Tibial artery (tissue), 4 donors: ENCODE measurements at regions not wholly inside any gene's neighbourhood (a gene's known extent, or its start where the extent isn't known, plus 50 kb on each side); places are given as distances from the start of the nearest gene placed in this dataset.
A peak's percentile ranks its signal among the peaks of the same experiment; 100 is the strongest.

Experiments used
- DNase-seq, 2 donors: peaks; one replicate each; pipeline ENCODE4 v3.0.0-alpha.2; 2019
- H3K27ac ChIP-seq, 2 donors: fragments of 200-600 bp; sonication (generic) in 1 of 2; 1 replicate in 1 of 2; 2 replicates in 1 of 2; pipeline ENCODE4 v1.5.1; 2018 to 2019; ENCODE audit warnings: mild to moderate bottlenecking in 1 of 2
- H3K27me3 ChIP-seq, 2 donors: fragments of 200-600 bp; sonication (generic) in 1 of 2; one replicate each; pipeline versions ENCODE4 v1.5.1 to v1.6.0; 2016 to 2019
- H3K36me3 ChIP-seq, 3 donors: fragments of 200-600 bp; sonication (generic) in 2 of 3; one replicate each; pipeline ENCODE4 v1.5.1; 2016 to 2019; ENCODE audit warnings: mild to moderate bottlenecking in 2 of 3
- H3K4me1 ChIP-seq, 4 donors: fragments of 200-600 bp; sonication (generic) in 2 of 4; 1 replicate in 3 of 4; 2 replicates in 1 of 4; pipeline ENCODE4 v1.5.1; 2016 to 2019
- H3K4me3 ChIP-seq, 2 donors: fragments of 200-600 bp; sonication (generic) in 1 of 2; 1 replicate in 1 of 2; 2 replicates in 1 of 2; pipeline ENCODE4 v1.5.1; 2018 to 2019; ENCODE audit warnings: mild to moderate bottlenecking in 2 of 2
- H3K9me3 ChIP-seq, 3 donors: fragments of 200-600 bp; sonication (generic) in 1 of 3; one replicate each; pipeline ENCODE4 v1.5.1; 2016 to 2019
- intact Hi-C: fragments of 100-400 bp; cut with DNase I; formaldehyde crosslinking; loops from one replicate; pipeline ENCODE4 v1.15.0; 2023; ENCODE audit warnings: low total_unique reads
- TF ChIP-seq, protein P1 (sequence below), 2 experiments: fragments of 200-600 bp in 1 of 2; fragments of 450-650 bp in 1 of 2; IDR thresholded peaks; one replicate each; pipeline ENCODE4 v1.5.1; 2017 to 2019; ENCODE audit warnings: antibody characterized with exemption in 2 of 2, mild to moderate bottlenecking in 1 of 2, moderate library complexity in 1 of 2

DNA sequence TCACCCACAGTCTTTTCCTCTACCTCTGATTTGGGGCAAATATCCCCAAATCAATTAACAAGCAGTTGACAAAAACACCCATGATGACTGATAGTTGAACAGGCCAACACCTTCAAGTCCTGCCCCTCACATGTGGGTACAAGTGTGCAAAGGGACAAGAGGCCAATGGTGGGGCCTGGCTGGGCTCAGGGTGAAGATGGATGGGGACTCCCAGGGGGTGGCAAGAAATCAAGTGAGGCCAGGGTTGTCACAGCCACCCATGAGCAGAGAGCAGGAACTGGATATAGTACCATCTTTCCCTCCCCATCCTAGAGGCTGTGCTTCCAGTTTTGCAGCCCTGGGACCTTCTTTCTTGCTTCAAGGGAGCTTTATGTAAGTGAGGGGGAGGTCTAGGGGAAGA, 270.2 kb upstream of the TOPAZ1 start:
- DNase-seq, result no peak
- intact Hi-C loops, result no loop called here
- Histone ChIP-seq H3K36me3 (no peaks in the 10 kb centered on the region), H3K27me3 (peaks cover 0 to 6% of the 10 kb centered on the region in 2 donors), H3K4me3 (no peak overlapping the region), H3K4me1 (no peaks in the 10 kb centered on the region), H3K27ac (no peak overlapping the region), H3K9me3 (peaks cover 0 to 10% (median 0%) of the 10 kb centered on the region in 3 donors)
- TF ChIP-seq, protein P1, sequence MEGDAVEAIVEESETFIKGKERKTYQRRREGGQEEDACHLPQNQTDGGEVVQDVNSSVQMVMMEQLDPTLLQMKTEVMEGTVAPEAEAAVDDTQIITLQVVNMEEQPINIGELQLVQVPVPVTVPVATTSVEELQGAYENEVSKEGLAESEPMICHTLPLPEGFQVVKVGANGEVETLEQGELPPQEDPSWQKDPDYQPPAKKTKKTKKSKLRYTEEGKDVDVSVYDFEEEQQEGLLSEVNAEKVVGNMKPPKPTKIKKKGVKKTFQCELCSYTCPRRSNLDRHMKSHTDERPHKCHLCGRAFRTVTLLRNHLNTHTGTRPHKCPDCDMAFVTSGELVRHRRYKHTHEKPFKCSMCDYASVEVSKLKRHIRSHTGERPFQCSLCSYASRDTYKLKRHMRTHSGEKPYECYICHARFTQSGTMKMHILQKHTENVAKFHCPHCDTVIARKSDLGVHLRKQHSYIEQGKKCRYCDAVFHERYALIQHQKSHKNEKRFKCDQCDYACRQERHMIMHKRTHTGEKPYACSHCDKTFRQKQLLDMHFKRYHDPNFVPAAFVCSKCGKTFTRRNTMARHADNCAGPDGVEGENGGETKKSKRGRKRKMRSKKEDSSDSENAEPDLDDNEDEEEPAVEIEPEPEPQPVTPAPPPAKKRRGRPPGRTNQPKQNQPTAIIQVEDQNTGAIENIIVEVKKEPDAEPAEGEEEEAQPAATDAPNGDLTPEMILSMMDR (IDR thresholded peaks at IDR 0.05), result no peak

DNA sequence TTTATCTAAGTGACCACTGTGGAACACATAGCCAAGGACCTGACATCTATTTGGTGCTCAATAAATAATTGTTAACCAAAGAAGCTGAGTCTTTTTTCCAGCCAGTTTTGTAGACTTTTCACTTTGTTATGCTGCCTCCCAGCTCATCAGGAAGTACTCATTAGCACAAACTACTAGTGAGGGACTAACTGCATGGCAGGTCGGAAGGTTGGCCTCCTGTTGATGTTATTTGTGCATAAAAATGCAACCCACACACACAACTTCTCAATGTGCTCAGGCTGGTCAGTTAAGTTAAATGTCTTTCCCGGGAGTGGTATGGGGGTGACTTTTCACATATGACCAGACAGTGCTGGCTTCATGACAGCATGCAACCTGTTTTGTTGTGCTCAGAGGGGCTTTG, 263.0 kb upstream of the TOPAZ1 start:
- intact Hi-C loops, result no loop called here

DNA sequence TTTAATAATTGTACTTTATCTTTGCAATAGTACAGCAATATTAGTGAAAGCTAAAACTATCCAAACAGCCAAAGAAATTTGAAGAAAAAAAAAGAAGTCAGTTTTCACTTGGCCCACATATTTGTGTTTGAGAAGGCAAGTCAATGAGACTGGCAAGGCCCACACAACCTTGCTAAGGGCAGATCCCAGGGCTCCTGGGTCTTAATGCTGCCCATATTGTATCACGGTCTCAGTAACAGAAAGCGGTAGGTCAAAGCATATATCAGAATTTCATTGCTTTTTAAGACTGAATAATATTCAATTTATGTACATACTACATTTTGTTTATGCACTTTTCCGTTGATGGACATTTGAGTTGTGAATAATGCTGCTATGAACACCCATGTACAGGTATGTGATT, 262.0 kb upstream of the TOPAZ1 start:
- no peak for DNase-seq
- intact Hi-C loops, result no loop called here
- Histone ChIP-seq H3K4me3 (no peak overlapping the region), H3K27ac (no peak overlapping the region), H3K27me3 (no peaks in the 10 kb centered on the region), H3K9me3 (peaks cover 0 to 10% (median 0%) of the 10 kb centered on the region in 3 donors), H3K4me1 (no peaks in the 10 kb centered on the region), H3K36me3 (no peaks in the 10 kb centered on the region)
- TF ChIP-seq, protein P1 (IDR thresholded peaks at IDR 0.05), result no peak

More for the DNA sequence above, 263.0 kb upstream of the TOPAZ1 start:
- Histone ChIP-seq H3K9me3 (peaks cover 0 to 10% (median 0%) of the 10 kb centered on the region in 3 donors), H3K27me3 (no peaks in the 10 kb centered on the region), H3K4me3 (no peak overlapping the region), H3K36me3 (no peaks in the 10 kb centered on the region), H3K4me1 (no peaks in the 10 kb centered on the region), H3K27ac (no peak overlapping the region)
- TF ChIP-seq, protein P1 (IDR thresholded peaks at IDR 0.05), result no peak
- DNase-seq, result no peak

DNA sequence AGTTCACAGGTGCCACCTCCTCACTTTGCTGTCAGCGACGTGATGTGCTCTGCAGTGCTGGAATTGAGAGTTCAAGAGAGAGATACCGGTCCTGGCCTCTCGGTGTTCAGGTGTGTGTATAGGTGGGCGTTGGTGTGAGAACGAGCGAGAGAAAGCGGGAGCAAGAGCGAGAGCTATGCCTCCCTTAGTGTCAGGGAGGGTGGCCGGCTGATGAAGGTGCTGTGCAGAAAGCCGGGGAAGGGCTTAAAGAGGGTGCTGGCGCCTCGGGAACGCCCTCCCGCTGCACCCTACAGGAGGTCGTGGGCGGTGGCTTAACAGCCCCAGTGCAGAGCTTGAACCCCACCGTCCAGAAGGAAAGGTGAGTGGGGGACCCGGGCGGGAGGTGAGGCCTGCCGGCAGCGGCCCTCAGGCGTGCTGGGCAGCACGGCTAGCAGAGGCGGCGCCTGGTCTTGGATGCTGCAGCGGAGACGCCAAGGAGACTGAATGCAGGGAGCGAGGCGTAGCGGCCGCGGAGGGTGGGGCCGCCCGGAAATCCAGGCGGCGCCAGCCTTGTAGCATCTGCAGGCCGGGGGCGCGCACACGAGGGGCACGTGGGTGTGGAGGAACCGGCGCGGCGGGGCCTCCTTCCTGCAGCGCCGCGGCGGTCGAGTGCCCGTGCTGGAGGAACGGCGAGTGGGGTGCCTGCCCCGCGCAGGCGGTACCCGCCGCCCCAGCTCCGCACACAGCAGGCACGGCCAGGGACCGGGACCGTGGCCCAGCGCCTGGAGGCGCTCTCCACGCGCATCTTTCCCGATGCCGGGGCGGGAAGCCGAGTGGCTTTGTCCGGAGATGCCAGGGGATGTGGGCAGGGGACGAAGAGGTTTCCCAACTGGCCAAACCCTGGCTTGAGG, 246.8 kb upstream of the TOPAZ1 start:
- H3K4me3 ChIP-seq, result peak overlapping the region in 1 of 2 donors; percentile 38
- H3K4me1 ChIP-seq, result peaks cover 0 to 52% (median 49%) of the 10 kb centered on the region in 4 donors
- H3K9me3 ChIP-seq, result peaks cover 0 to 12% (median 6%) of the 10 kb centered on the region in 3 donors
- TF ChIP-seq, protein P1 (IDR thresholded peaks at IDR 0.05), result no peak
- DNase-seq, result no peak
- peaks cover 3 to 86% of the 10 kb centered on the region in 2 donors for H3K27me3 ChIP-seq
- no peaks in the 10 kb centered on the region for H3K36me3 ChIP-seq
- intact Hi-C loops, result loop anchor here (10.0 kb wide), 1 partner anchor 210 kb away; no protein-coding TSS in a partner anchor
- no peak overlapping the region for H3K27ac ChIP-seq

DNA sequence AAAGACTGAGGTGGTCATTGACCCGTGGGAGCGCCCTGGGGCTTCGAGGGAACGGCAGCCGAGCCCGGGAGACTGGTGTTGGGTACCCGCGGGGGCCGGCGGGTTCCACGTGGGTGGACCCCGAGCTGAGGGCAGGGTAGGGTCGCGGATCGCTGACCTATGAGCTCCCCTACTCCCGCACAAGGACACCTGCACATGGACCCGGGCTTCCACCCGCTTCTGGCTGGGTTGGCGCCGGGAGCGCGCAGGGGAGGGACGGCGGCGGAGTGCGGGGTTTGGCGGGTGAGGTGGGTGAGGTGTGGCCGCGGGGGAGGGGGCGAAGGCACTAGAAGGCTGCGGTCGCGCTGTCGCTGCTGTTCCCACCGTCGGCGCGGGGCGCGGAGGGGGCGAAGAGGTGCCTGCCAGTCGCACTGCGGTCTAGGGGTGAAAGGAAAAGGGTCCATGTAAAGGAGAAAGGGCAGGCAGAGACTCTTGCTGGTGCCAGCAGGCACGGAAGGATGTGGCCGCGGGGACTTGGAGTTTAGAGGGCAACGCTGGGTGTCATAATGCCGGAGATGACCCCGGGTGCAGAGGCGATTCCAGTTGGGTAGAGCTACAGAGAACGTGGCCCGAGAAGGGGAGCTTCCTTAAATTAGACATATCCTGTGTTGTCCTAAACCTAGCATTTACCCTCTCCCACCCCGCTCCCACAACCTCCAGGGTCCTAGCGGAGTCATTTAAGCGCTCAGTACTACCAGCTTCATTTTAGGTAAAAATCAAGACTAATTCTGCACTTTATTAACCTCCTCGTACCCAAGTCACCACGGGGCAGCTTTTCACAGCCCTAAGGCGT, 245.9 kb upstream of the TOPAZ1 start:
- H3K36me3 ChIP-seq, result no peaks in the 10 kb centered on the region
- intact Hi-C loops, result loop anchor here (10.0 kb wide), 1 partner anchor 211 kb away; no protein-coding TSS in a partner anchor
- peaks cover 0 to 9% (median 3%) of the 10 kb centered on the region in 3 donors for H3K9me3 ChIP-seq
- H3K27me3 ChIP-seq, result peaks cover 3 to 88% of the 10 kb centered on the region in 2 donors
- TF ChIP-seq, protein P1 (IDR thresholded peaks at IDR 0.05), result no peak
- peak overlapping the region; percentile 4 to 38 for H3K4me3 ChIP-seq
- H3K27ac ChIP-seq, result no peak overlapping the region
- DNase-seq, result no peak
- peaks cover 0 to 52% (median 49%) of the 10 kb centered on the region in 4 donors for H3K4me1 ChIP-seq
